ENCODE measurements at regions not wholly inside any gene's neighbourhood (a gene's known extent, or its start where the extent isn't known, plus 50 kb on each side); places are given as distances from the start of the nearest gene placed in this dataset.

DNA sequence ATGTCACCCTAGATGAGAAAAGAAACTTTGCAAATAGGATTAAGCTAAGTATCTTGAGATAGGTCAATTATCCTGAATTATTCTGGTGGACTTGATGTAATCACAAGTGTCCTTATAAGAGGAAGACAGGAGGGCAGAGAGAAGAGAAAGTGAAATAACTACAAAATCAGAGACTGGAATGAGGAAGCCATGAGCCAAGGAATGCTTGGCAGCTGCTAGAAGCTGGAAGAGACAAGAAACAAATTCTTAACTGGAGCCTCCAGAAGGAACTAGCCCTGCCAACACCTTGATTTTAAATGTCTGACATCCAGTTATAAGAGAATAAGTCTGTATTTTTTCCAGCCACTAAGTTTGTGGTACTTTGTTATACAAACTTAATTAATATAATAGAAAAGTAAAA, 480.0 kb downstream of the NR2F1-AS1 start:
- DNase-seq = peak; percentile 10

- no peak for DNase-seq
Measured at GRCh38 chr5:93100428-93100827, 480.6 kb downstream of the NR2F1-AS1 start.

- no peak for DNase-seq
Measured at GRCh38 chr5:93099902-93100347, 481.1 kb downstream of the NR2F1-AS1 start.

DNA sequence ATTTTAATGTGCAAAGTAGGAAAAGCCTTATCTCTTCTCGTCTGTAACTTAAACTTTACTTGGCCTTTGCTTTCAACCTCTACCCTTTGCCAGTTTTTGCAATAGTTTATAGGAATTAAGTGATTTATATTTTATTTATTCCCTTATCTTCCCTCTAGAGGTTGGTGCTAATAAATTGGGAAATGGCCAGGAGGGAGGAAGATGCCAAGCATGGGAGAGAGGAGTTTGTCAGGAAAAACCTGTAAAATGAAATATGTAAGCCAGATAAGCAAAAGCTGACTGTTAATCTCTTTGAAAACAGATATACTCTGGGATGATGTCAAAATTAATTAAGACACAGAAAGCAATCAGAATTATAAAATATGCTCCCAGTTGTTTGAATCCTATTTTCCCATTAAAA, 484.5 kb downstream of the NR2F1-AS1 start:
- no peak for DNase-seq

GRCh38 chr5:93092349-93093105, 488.5 kb downstream of the NR2F1-AS1 start:
- peak; percentile 37 for DNase-seq

DNA sequence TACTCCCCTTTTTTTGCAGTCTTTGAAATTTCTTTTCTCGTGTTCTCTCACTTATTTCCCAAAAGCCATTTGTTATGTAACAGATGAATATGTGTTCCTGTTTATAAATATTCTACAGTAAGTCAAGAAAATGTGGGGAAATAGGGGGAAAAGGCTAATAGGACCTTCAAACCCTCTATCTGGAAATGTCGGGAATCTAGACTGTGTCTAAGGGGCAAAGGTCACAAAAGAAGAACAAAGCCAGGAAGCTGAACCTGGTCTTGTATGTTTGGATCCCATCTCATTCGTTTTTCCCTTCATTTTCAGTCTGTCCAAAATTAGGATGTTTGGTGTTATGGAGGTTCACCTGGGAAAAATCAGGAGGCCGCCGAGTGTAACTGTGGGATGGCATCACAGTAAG, 490.3 kb downstream of the NR2F1-AS1 start:
- no peak for DNase-seq

DNA sequence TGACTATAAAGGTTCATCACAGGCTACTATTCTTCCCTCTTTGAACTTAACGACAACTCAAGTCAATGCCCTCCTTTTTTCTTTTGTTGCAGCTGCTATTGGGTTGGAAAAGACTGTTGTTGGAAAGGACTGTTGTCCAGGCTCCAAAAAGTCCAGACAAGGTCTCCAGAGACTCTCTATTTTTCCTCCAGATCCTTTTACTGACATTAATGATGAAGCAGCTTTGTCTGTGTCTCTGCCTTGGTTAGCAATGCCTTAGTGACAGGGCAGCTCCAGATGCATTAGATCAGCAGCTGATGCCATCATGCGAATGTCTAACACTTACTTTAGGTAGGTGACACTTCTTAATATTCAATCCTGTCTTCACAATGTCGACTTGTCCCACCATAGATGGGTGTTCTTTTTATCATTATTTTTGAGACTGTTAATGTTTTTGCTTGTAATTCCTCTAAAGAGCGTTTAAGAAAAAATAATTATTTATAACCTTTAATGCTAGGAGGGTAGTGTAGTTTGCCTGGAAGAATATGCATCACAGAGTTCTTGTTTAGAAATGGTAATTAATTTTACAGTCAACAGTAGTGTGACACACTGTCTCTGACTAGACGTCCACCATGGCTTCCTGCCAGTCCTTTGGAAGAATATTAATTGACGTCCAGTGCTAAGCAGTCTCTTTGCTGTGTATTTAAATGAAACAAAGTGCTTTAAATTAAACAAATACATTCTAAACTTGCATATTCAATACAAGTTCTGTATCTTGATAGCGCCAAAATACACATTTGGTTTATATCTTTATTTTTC, 492.2 kb downstream of the NR2F1-AS1 start:
- peak; percentile 26 for DNase-seq

- no peak for DNase-seq
Measured at GRCh38 chr5:93087326-93087725, 493.7 kb downstream of the NR2F1-AS1 start.

DNA sequence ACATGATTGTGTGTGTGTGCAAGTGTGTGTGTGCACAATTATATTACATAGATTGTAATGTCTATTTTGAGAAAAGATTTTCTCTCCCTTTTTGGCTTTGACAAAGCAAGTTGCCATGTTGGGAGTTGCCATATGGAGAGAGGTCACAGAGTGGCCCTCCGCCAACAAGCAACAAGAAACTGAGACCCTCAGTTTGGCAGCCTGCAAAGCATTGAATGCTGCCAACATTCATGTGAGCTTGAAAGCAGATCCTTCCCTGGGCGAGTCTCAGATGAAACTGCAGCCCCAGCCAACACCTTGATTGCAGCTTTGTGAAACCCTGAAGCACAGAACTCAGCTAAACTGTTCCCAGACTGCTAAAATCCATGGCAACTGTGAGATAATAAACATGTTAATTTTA, 498.0 kb downstream of the NR2F1-AS1 start:
- DNase-seq = no peak

DNA sequence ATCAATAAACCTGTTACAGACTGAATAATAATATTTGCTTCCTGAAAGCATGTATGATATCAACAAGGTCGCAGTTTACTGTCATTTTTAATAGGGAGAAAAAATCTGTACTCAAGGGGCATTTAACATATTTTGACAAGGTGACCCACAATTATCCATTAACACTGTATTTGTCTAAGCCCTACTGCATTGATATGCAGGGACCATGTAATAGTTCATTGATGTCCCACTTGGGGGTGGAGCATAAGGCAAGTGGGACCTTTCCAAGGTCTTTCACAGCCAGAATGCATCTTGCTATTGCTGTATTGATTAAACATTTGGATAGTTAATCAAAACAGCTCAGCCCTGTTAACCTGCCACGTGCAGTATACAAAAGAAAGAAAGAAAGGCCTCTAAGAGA, 502.0 kb downstream of the NR2F1-AS1 start:
- DNase-seq = no peak

DNA sequence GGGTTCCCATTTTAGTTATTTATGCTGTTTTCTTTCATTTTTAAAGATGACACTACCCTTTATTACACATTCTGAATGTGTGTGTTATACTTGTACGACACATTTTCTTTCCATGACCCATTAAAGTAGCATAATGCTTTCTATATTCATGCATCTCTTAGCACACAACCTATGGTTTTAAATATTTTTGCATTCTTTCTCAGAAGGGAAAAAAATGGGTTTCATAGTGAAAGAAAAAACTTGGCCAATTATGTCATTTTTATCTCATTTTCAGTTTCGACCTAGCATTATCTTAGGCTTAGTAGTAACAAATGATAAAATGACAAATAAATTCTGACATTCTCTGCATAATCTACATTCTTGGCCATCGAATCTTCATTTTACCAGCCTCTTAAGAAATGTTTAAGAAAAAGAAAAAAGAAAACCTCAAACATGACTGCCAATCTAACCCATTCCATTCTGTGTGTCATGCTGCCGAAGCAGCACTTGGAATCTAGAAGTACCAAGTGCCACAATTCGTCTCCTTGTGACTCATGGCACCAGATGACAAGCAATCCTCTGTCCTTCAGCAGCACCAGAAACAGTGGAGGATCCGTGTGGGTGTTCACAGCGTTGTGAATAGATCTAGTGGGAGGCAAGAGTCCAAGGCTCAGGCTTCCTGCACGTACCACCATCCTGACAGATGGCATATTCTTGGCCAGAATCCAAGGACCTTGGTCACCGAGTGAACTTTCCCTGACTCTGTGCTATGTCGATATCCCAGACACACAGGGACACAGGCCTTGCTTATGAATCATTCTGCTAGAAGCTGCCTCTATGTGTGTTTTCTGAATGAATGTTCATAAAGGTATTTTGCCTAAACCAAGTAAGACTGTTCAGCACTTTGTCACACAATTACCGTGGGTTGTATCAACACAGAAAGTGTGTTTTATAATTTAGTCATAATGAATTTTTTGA, 502.7 kb downstream of the NR2F1-AS1 start:
- DNase-seq = peak; percentile 85

DNA sequence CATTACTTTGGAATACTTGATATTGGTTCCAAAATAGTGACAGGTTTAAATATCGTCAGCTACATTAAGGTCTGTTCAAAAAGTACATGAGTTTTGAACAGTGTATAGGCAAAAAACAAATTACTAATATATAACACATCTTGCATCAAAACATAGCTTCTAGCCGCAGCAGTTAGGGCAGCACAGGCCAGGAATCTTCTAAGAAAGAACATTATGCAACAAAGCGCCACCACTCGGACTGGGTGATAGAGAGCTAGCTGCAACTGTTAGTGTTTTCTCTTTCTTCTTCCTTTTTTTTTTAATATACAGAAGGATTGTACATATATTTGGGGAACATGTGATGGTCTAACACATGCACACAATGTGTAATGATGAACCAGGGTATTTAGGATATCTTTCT, 504.5 kb downstream of the NR2F1-AS1 start:
- DNase-seq = no peak

- DNase-seq = no peak
Measured at GRCh38 chr5:93076096-93076495, 504.9 kb downstream of the NR2F1-AS1 start.

- no peak for DNase-seq
Measured at GRCh38 chr5:93073547-93073946, 507.5 kb downstream of the NR2F1-AS1 start.

- DNase-seq = no peak
Measured at GRCh38 chr5:93072831-93073459, 508.1 kb downstream of the NR2F1-AS1 start.

DNA sequence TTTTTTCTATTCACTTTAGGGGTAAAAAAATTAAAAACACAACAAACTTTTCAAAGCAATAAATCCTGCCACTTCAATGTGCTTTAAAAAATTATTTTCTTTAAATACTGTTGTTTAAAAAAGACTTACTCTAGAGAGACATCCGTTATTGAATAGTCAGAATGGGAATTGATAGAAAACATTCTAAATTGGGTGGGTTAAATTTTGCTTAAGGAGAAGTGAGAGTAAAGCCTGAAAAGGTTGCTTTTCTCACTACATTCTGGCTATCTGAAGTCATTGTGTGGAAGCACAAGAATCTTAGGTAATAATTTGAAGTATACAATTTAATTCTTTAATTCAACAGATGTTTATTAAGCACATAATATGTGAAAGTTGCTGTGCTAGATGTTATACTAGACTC, 509.3 kb downstream of the NR2F1-AS1 start:
- DNase-seq = no peak

DNA sequence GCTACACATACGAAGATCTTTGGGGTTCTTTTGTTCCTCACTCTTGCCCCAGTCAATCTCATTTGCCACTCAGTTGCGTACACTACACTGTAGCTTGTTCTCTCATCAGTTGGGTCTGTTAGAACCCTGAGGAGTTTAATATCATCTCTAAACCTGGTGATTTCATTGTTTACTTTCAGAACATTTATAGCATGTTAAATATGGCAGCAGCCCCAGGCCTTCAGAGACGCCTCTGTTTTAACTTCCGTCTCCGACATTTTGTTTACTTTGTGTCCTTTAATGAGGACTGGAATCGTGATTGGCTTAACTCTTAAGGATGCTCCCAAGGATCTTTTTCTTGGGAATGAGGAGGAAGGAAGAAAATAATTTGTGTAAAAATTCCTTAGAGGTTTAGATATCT, 510.1 kb downstream of the NR2F1-AS1 start:
- no peak for DNase-seq

DNA sequence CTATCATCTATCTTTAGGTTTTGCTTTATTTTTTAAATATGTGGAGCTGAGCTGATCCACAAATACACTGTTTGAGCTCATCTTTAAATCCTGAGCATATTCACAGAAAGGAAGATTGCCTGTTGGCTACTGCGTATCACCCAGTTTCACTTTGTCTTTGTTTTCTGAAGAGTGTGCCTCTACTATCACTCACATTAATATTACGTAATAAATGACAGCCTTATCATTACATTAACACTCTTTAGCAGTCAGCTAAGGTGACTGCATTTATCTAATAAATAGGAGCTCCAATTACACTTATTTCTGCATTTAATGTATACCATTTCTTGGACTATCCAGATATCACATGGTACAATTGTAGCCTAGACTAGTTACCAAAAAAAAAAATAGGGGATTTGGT, 511.7 kb downstream of the NR2F1-AS1 start:
- DNase-seq = no peak

GRCh38 chr5:93062548-93062947, 518.5 kb downstream of the NR2F1-AS1 start:
- no peak for DNase-seq

DNA sequence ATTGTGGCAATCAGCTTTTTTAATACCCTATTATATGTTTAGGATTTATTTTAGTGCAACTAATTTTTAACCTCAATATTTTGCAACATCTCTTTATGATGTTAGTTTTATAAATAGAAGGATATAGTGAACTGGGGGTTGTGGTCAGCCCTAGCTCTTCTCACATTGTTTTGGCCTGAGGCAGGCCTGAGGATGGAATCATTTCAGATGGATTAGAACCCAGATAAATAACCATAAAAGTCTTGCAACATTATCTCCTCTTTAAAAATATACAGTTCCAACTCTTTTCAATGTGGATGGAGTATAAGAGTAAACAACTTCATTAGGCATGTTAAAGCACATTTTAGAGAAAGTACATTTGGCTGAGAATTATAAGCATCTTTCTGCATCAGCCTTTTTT, 522.7 kb downstream of the NR2F1-AS1 start:
- DNase-seq = no peak

DNA sequence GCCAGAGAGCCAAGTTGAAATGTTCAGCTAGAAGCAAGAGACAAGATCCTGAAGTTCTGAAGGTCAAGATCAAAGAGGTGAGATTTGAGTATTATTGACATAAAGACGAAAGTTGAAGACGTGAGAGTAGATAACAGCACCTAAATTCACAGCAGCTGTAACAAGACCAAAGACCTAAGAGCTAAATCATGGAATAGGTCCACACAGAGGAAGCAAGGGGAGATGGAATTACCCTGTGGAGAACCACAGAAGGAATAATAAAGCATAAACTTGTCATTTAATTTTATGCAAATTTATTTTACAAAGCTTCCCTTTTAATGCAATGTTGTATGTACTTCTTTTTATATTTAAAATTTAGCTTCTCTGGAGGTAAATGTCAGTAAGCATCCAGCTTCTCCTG, 523.7 kb downstream of the NR2F1-AS1 start:
- no peak for DNase-seq

- no peak for DNase-seq
Measured at GRCh38 chr5:93055971-93056370, 525.0 kb downstream of the NR2F1-AS1 start.
